HG03432 (cell line): ENCODE measurements at regions not wholly inside any gene's neighbourhood (a gene's known extent, or its start where the extent isn't known, plus 50 kb on each side); places are given as distances from the start of the nearest gene placed in this dataset.
"Not testable (repeated sequence)": the region's sequence is repeated elsewhere in the genome, so short reads cannot be mapped to it uniquely, and the experiment has no call there.

Experiments
- ATAC-seq: cut with Tn5 transposase; IDR thresholded peaks from one replicate; pipeline ENCODE4 v1.9.1; 2021; ENCODE audit warnings: mild to moderate bottlenecking, moderate library complexity; ENCODE audit not compliant: unreplicated experiment

DNA sequence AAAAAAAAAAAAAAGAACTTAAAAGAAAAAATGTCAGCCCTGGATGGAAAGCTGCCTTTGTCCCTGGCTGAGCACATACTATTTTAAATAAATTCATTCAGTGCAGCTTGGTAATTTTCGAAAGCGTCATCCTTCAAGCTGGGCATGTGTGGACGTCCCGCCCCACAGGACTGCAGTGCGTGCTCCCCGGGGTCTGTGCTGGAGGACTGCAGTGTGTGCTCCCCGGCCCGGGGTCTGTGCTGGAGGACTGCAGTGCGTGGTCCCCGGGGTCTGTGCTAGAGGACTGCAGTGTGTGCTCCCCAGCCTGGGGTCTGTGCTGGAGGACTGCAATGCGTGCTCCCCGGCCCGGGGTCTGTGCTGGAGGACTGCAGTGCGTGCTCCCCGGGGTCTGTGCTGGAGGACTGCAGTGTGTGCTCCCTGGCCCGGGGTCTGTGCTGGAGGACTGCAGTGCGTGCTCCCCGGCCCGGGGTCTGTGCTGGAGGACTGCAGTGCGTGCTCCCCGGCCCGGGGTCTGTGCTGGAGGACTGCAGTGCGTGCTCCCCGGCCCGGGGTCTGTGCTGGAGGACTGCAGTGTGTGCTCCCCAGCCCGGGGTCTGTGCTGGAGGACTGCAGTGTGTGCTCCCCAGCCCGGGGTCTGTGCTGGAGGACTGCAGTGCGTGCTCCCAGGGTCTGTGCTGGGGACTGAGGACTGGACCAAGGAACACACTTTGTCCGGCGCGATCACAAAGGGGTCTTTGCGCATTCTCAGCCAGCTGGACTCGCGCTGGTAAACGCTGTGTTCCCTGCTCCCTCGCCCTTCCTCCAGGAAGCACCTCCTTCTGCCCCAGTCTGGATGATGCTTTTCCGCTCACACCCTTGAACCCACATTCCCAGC lies 86.3 kb downstream of the CPN2 start:
- not testable (repeated sequence) for ATAC-seq

DNA sequence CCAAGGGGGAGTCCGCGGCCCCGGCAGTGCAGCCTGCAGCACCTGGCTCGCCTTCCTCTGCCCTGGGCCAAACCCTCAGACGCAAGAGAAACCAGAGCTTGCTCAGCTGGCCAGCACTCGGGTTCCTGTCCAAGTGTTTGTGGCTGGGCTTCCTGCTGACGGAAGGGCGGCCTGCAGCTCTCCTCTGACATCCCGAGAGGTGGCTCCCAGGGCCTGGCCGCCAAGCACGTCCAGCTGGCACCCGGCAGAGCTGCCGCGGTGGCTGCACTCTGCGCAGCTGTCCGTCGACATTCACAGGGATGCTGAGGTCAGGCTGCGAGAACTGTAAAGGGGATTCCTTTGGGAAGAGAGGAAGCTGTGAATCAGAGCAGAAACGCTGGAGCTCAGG lies 85.6 kb downstream of the CPN2 start:
- no peak for ATAC-seq

DNA sequence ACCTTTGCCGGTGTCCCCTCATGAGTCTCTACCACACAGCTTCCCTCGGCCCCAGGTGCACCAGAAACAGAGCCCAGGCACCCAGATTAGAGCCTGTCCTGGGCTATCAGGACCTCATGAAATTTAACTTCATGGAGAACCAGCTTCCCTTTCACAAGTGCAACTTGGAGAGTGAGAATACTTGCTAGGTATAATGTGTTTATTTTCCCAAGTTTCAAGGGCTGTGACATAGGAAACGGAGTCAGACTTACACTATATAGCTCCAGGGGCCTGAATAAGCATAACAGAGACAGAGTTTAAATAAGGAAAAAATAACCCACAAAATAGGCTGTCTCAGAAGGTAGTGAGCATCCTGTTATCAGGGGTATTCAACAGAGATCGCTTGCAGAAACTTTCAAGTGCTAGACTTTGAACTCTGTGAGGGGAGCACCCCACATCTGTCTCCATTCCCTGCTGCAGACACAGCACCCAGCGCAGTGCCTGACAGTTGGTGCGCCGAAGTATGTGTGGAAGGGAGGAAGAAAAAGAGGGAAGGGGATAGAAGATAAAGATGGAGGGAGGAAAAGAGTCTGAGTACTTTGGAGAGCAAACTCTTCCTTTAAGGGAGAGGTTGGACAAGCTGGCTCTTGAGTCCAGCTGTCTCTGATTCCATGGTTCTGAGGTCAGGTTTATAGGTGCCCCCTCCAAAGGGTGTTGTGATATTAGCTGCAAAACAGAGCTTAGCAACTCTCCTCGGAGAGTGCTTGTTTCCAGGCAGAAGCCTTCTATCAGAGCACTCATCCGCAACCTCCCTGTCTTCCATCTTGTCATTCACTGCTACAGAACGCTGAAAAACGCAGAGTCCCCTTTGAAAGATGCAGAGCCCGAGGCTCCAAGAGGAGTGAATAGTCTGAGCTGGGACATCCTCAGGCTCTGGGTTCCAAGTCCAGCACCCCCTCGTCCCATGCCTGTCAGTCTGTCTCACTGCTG lies 84.8 kb downstream of the CPN2 start:
- no peak for ATAC-seq

DNA sequence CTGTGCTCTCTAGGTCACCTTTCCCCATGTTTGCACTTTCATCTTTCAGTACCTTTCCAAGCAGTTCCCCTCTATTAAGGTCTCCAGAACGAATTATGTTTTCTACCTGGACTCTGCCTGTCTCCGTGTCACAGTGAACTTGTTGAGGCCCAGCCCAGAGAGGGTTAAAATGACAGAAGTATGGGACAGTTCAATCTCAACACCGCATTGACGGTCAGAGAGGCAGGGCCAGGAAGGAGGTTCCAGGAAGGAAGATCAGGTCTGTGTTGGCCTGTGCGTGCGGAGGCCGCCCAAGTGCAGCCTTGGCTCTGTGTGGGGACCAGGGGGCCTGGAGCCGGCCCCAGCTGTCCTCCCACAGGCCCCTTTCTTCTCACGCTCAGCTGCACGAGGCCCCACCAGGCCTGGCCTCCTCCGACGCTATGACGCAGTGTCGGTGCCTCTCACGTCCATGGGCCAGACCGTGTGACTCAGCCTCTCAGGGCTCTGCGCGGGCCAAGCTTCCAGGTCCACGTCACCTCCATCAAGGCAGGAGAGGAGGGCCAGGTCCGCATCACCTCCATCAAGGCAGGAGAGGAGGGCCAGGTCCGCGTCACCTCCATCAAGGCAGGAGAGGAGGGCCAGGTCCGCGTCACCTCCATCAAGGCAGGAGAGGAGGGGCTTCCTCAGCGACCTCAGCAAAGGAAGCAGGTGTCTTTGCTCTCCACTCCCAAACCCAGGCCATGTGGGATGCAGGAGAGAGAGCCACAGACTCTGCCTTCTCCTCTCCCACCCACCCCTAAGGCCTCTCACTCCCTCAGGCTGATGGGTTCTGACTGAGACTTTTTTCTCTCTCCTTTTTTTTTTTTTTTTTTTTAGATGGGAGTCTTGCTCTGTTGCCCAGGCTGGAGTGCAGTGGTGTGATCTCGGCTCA lies 83.1 kb downstream of the CPN2 start:
- ATAC-seq = no peak

DNA sequence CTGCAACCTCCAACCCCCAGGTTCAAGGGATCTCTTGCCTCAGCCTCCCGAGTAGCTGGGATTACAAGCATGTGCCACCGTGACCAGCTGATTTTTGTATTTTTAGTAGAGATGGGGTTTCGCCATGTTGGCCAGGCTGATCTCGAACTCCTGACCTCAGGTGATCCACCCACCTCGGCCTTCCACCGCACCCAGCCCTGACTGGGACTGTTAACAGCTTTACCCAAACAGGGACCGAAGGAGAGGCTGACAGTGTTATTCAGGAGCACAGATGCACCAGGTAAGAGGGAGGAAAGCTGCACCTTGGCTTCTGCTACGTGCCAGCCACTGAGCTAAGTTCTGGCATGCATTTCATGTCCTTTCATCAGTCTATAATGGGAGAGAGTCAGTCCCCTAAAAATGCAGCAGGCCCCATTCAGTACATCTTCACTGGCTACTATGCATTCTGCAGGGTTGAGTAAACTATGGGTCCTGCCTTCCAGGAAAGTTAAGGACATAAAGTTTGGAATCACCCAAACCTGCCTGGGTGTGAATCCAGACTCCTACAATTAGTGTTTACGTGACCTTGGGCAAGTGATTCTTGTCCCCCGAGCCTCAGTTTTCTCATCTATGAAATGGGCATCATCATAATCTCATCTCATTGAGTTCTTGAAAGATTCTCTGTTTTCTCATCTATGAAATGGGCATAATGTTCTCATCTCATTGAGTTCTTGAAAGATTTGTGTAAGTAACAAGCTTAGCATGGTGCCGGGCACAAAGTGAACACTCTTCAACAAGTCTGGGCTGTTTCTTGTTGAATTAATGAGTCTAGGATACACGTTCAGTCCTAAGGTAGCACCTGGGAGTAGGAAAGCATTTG lies 82.2 kb downstream of the CPN2 start:
- no peak for ATAC-seq

DNA sequence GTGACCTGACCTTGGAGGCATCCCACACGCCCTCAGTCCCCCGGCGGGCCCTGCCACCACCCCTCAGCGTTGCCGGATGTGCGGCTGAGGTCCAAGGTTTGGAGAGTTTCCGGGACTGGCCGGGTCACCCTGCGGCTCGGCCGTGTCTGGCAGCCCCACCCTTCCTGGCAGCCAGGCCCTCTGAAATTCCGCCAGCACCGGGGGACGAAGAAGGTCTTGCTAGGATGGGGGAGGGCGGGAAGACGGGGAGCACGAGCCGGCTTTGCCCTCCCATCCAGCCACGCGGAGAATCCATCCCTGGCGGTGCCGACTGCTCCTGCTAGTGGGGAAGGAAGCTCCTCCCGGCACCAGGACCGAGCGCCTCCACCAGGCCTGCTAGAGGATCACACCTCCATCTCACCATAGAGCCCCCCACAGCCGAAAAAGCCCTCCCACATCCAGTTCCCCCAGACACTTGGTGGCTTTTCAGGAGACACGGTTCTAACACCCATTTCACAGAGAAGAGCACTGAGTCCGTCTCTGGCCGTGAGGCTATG lies 81.5 kb downstream of the CPN2 start:
- ATAC-seq = no peak

DNA sequence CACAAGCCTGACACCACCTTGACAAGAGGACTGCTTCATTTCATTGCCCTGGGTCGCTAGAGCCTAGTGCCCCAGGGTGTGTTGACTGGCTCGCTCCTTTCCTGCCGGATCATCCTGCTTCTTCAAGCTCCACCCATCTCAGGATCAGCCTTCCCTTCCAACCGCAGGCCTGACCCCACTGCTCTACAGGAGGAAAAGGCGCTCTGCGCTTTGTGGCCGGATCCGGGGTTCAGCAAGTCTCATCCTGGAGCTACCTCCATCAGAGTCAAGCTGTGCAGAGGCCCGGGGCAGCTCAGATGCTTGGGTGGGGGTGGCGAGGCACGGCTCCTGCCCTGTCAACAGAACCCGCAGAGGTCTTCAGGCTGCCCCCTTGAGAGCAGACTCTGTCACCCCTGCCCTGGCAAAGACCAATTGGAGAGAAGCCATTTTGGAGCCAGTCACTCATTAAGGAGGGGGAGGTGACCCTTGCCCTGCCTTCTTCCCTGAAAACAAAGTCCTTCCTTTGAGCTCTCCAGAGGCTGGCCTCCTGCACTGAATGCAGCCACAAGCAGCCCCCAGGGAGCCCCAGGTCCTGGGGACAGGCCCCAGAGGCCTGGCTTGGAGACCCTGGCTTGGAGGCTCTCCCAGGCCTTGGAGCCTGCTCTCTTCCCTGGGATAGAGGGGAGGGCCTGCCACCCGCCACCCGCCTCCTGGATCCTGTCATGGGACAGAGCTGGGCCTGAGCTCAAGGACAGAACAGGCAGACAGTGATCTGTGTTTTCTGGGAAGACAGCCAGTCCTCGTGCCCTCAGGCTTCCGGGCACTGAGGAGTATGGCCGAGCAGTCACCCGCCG lies 80.3 kb downstream of the CPN2 start:
- no peak for ATAC-seq

DNA sequence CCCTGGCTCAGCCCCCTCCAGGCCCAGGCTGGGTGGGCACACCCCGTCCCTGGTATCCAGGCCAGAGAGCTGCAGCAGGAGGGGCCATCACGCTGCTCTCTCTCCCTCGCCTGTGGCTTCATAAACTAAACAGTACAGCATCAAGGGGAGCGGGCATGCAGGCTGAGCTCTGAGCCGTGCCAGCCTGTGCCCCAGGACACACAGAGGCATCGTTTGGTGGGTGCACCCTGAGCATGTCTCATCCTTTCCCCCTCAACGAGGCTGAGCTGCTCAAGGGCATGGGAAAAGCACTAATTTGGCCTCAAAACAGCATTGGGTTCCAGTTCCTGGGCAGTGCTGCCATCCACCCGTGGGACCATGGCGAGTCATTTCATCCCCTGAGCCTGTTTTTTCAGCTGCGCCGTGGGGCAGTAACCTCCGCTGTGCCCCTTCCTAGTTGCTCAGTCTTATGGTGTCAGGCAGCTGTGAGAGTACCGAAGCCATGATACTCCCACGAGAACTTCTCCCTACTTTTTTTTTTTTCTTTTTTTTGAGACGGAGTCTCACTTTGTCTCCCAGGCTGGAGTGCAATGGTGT lies 79.6 kb downstream of the CPN2 start:
- ATAC-seq = no peak

DNA sequence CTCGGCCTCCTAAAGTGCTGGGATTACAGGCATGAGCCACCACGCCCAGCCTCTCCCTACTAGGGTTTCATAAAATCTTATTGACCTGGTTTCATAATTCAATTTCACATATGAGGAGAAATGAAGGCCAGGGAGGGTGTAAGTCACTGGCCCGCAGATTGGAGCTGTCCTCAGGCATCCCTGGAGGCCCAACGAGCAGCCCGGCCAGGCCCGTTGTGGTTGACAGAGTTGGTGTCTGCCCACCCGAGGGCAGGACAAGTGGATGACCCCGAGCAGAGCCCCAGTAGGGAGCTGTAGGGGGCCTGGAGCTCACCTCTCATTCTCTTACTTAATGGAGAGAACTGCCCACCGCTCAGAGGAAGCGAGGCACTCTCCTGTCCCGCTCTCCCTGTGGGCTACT lies 78.9 kb downstream of the CPN2 start:
- ATAC-seq = no peak

DNA sequence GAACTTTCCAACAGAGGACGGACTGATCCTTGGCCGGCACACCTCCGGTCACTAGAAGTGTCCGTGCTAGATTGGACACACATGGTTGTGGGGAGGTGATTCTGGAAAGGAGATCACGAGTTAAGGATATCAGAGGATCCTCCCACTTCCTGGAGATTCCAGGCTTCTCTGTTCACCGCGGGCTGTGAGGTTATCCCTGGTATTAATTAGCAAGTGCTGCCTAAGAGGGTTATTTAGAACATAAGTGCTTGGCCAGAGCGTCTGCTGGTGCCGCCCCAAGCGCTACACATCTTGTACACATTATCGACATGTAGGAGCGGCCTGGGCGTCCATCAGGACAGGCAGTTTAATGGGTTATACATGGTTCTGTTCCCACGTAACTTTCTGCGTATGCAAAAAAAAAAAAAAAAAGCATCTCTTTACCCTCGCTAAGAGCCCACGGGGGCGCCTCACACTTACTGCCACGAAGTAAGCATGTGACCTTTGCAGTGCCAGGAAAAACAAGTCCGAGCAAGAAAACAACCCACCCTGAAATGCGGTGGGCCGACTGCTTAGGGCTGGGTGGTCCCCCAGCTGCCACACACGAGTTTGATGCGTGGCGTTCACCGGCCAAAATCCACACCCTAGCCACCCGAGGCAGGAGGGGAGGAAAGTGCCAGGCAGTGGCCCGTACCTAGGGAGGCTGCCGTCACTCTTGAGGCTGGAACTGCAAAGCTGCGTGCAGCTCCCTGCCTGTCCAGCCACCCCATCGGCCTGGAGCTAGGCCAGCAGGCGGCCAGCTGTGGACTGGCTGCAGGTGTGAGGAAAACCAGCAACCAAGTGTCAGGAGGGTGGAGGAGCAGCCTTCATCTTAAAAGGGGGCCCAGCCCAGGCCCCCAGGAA lies 78.0 kb downstream of the CPN2 start:
- no peak for ATAC-seq

DNA sequence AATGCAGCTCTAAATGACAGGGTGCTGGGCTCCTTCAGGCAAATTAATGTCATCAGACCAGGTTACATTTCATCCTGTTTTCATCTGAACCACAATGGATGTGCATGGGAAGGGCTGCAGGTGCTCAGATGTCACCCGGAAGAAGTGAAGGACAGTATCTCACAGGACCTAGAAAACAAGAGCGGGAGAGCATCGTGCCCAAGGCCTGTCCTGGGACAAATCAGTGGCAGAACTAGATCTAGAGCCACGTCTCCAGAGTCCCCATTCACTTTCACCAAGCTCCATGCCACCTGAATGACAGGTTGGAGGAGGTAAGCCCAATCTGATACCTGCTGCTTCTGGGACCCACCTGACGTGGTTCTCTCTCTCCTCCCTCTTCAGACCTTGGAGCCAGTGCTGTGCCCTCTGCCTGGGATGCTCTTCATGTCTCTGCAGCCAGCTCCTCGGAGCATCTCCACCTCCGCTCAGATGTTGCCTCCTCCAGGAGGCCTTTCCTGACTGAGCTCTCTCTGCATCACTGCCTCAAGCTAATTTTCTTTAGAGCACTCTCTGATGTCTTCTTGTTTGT lies 77.3 kb downstream of the CPN2 start:
- no peak for ATAC-seq

DNA sequence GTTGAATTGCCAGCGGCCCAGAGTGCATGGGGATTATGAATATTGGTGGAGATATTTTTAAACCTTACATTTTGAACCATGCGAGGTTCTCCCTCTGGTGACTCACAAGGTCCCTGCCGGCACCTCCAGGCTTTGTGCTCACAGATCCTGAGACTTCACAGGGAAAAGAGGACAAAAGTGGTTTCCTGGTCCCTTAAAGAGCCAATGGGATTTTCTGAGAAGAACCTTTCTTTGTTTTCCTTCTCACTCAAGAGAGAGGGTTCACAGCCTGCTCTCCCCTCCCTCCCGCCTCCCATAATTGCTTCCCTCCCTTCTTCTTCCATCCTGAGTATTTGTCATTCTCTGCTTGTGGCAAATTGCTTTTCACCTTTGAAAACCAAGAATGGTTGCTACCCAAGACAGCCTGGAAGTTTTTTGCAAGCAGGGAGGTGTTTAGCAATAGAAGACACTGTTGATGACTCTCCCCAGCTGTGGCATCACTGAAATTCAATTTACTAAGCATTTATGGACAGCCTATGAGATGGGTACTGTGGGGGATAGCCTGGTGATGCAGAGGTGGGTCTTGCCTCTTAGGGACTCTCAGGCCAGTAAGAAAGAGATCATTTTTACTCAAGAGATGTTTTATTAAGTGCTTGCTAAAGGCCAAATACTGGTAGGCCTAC lies 76.6 kb downstream of the CPN2 start:
- ATAC-seq = no peak

DNA sequence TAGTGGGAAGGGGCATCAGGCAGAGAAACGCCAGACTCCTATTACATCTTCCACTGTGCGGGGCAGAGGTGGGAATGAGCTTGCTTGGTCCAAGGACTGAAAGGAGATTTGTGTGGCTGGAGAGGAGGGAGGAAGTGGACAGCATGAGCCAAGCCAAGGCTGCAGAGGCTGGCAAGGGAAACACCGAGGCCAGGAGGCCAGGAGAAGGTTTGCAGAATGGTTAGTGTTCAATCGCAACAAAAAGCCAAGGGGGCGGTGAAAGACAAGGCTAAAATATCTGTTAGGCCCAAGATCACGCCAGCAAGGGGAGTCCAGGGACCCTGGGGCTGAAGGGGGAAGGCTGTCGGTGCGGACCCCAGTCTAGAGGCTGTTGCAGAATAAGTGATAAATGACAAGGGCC lies 75.8 kb downstream of the CPN2 start:
- no peak for ATAC-seq

DNA sequence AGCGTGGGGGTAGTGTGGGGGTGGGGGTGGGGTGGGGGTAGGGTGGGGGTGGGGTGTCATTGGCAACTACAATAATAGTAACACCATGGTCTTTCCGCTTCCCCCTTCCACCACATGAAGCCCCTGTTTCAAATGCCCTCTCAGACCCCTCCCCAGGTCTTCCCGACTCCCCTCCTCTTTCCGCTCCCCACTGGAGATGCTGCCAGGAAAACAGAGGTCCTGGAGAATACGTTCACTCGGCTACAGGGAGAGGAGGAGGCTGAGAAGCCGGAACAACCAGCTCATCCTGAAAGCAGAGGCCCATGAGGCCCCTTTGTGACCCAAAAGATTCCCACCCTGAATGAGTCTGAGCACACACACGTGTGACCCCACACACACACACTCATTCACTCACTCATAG lies 75.4 kb downstream of the CPN2 start:
- no peak for ATAC-seq

DNA sequence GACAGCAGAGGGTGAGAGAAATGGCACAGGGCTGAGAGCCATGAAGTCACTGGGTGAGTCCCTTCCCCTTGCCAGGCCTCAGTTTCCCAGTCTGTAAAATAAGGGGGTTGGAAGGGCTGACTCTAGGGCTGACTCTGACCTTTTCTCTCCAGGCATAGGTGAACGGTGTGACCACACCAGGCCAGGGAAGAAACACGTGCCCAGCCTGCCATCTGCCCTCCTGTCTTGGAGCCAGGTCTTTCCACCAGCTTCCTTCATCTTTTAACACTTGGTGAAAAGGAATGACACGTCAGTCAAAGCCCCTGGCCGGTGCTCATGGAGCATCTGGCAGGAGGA lies 74.4 kb downstream of the CPN2 start:
- no peak for ATAC-seq

DNA sequence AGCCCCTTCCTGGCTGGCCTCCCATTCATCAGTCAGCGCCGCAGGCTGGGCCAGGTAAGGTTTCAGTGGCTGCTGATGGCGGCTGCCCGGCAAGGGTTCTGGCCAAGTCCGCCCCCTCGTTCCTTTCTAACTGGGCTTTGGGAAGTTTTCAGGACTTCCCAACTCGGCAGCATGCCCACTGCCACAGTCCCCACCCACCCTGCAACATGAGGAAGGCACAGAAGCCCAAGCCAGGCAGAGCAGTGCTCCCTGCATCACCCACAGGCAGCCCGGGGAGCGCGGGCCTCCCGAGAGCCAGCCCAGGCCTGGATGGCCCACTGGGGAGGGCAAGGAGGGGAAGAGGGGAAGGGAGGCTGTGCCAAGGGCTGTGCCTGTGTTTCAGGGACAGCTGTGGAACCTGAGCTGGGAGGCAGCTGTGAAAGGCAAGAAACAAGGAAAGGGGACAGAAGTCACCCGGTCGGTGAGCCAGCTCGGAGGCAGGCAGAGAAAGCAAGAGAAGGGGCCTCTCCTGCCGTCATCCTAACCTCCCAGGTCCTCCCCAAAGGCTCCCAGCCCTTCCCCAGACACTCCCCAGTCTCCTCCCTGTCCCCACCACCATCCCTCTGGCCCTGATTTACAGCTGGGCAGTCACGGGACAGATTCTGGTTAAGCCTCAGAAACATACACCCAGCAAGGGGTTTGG lies 73.9 kb downstream of the CPN2 start:
- no peak for ATAC-seq
